CD4-positive, alpha-beta T cell (primary cell): ENCODE measurements at regions not wholly inside any gene's neighbourhood (a gene's known extent, or its start where the extent isn't known, plus 50 kb on each side); places are given as distances from the start of the nearest gene placed in this dataset.

Experiments used
- ATAC-seq: fragments of 200-7000 bp; cut with Tn5 transposase; one replicate; pipeline ENCODE4 v1.10.0; 2022; ENCODE audit warnings: mild to moderate bottlenecking; ENCODE audit not compliant: poor library complexity
- CTCF ChIA-PET: fragments of 350-600 bp; sonication (Branson Sonifier 250); formaldehyde crosslinking; loops from one replicate; lab custom pipeline; 2021; ENCODE audit warnings: antibody characterized with exemption, inconsistent platforms; lab: Charles Lee
- POLR2A ChIA-PET: fragments of 350-600 bp; sonication (Branson Sonifier 250); formaldehyde crosslinking; loops from one replicate; lab custom pipeline; 2021; ENCODE audit warnings: antibody characterized with exemption, inconsistent platforms; lab: Charles Lee
- DNase-seq, 14 experiments: peaks; one replicate each; pipeline ENCODE4 v3.0.0-alpha.2; 2013 to 2020; ENCODE audit warnings: mixed read lengths in 2 of 14
- H3K27ac ChIP-seq, 2 donors: one replicate each; pipeline versions ENCODE4 v1.5.1 to v1.7.0; 2013; ENCODE audit warnings: low read length in 2 of 2, low read depth in 1 of 2, mild to moderate bottlenecking in 1 of 2
- H3K27me3 ChIP-seq, 2 experiments: 1 replicate in 1 of 2; 2 replicates in 1 of 2; pipeline versions ENCODE4 v1.6.1 to v1.7.0; 2013; ENCODE audit warnings: low read length in 2 of 2, control low read depth in 1 of 2, mild to moderate bottlenecking in 1 of 2, moderate library complexity in 1 of 2; ENCODE audit not compliant: insufficient read depth in 2 of 2, control insufficient read depth in 1 of 2
- H3K36me3 ChIP-seq: one replicate; pipeline ENCODE4 v1.6.1; 2013; ENCODE audit warnings: low read length, control low read depth; ENCODE audit not compliant: insufficient read depth
- H3K4me1 ChIP-seq: one replicate; pipeline ENCODE4 v1.6.1; 2013; ENCODE audit warnings: low read length, control low read depth; ENCODE audit not compliant: insufficient read depth
- H3K4me3 ChIP-seq: one replicate; pipeline ENCODE4 v1.5.1; 2013; ENCODE audit warnings: mild to moderate bottlenecking, low read length, moderate library complexity
- H3K9me3 ChIP-seq, 2 experiments: 1 replicate in 1 of 2; 2 replicates in 1 of 2; pipeline versions ENCODE4 v1.6.1 to v1.7.0; 2013; ENCODE audit warnings: low read length in 2 of 2, mild to moderate bottlenecking in 2 of 2, control low read depth in 1 of 2, moderate library complexity in 1 of 2; ENCODE audit not compliant: control insufficient read depth in 1 of 2, insufficient read depth in 1 of 2
- H3K27ac Mint-ChIP-seq: one replicate; pipeline ENCODE4 v1.8.0; 2020; ENCODE audit warnings: mixed read lengths
- H3K27me3 Mint-ChIP-seq: one replicate; pipeline ENCODE4 v1.8.0; 2021; ENCODE audit warnings: mixed read lengths
- H3K36me3 Mint-ChIP-seq: one replicate; pipeline ENCODE4 v1.8.0; 2021; ENCODE audit warnings: low read depth, mixed read lengths
- H3K4me1 Mint-ChIP-seq: one replicate; pipeline ENCODE4 v1.8.0; 2021; ENCODE audit warnings: low read depth, mixed read lengths
- H3K4me3 Mint-ChIP-seq: one replicate; pipeline ENCODE4 v1.8.0; 2020; ENCODE audit warnings: mild to moderate bottlenecking, mixed read lengths
- H3K9me3 Mint-ChIP-seq: one replicate; pipeline ENCODE4 v1.8.0; 2020; ENCODE audit warnings: mixed read lengths
- CTCF ChIP-seq: fragments of 200-600 bp; IDR thresholded peaks from one replicate; pipeline ENCODE4 v1.8.0; 2022; ENCODE audit warnings: antibody characterized with exemption, mild to moderate bottlenecking
- intact Hi-C, 2 experiments: fragments of 100-400 bp; cut with DNase I in 1 of 2; cut with micrococcal nuclease in 1 of 2; formaldehyde crosslinking; loops; one replicate each; pipeline versions ENCODE4 v1.15.1 to v1.9.0; 2023 to 2025; cut with DNase I, micrococcal nuclease

- TF ChIP-seq CTCF, result no peak
- Mint-ChIP-seq H3K9me3 (no peaks in the 10 kb centered on the region), H3K4me3 (no peak overlapping the region), H3K4me1 (peaks cover 13% of the 10 kb centered on the region), H3K36me3 (no peaks in the 10 kb centered on the region), H3K27ac (no peak overlapping the region), H3K27me3 (no peaks in the 10 kb centered on the region)
- ChIA-PET POLR2A (no interaction called here), CTCF (no interaction called here)
- no peaks in the 10 kb centered on the region for H3K4me1 ChIP-seq
- no peaks in the 10 kb centered on the region for H3K27me3 ChIP-seq
- H3K9me3 ChIP-seq, result no peaks in the 10 kb centered on the region
- intact Hi-C loops, result no loop called here
- DNase-seq (no peak), ATAC-seq (no peak)
- no peak overlapping the region for H3K4me3 ChIP-seq
- H3K36me3 ChIP-seq, result no peaks in the 10 kb centered on the region
- no peak overlapping the region for H3K27ac ChIP-seq
Observed at GRCh38 chr12:107560899-107561285, 124.7 kb upstream of the PWP1 start.

- ATAC-seq (peak; percentile 63), DNase-seq (peak in 4 of 14 experiments; percentile 2 to 19 (median 10))
- Histone ChIP-seq H3K27me3 (no peaks in the 10 kb centered on the region), H3K4me3 (no peak overlapping the region), H3K9me3 (no peaks in the 10 kb centered on the region), H3K4me1 (no peaks in the 10 kb centered on the region), H3K36me3 (no peaks in the 10 kb centered on the region), H3K27ac (no peak overlapping the region)
- Mint-ChIP-seq H3K4me3 (no peak overlapping the region), H3K36me3 (no peaks in the 10 kb centered on the region), H3K27ac (peak overlapping the region; percentile 38), H3K4me1 (peaks cover 21% of the 10 kb centered on the region), H3K27me3 (no peaks in the 10 kb centered on the region), H3K9me3 (no peaks in the 10 kb centered on the region)
- intact Hi-C loops, result loop anchor here in 1 of 2 experiments (1.0 kb wide), 1 partner anchor 433 kb away; no protein-coding TSS in a partner anchor
- ChIA-PET CTCF (interaction anchor here (0.9 kb wide), 1 partner anchor 9 kb away, joined by 3 read pairs; no protein-coding TSS in a partner anchor), POLR2A (no interaction called here)
- TF ChIP-seq CTCF, result no peak
Observed at GRCh38 chr12:107564946-107565345, 120.7 kb upstream of the PWP1 start.

- no peaks in the 10 kb centered on the region for H3K9me3 ChIP-seq
- intact Hi-C loops, result loop anchor here in 1 of 2 experiments (1.0 kb wide), 1 partner anchor 433 kb away; no protein-coding TSS in a partner anchor
- no peak overlapping the region for H3K4me3 Mint-ChIP-seq
- peak overlapping the region; percentile 38 for H3K27ac Mint-ChIP-seq
- DNase-seq (no peak), ATAC-seq (no peak)
- no peaks in the 10 kb centered on the region for H3K27me3 ChIP-seq
- no peak overlapping the region for H3K27ac ChIP-seq
- H3K9me3 Mint-ChIP-seq, result no peaks in the 10 kb centered on the region
- H3K4me1 ChIP-seq, result no peaks in the 10 kb centered on the region
- no peaks in the 10 kb centered on the region for H3K27me3 Mint-ChIP-seq
- H3K36me3 ChIP-seq, result no peaks in the 10 kb centered on the region
- H3K4me1 Mint-ChIP-seq, result peaks cover 21% of the 10 kb centered on the region
- H3K36me3 Mint-ChIP-seq, result no peaks in the 10 kb centered on the region
- CTCF ChIA-PET, result interaction anchor here (0.9 kb wide), 1 partner anchor 10 kb away, joined by 3 read pairs; no protein-coding TSS in a partner anchor
- POLR2A ChIA-PET, result no interaction called here
- TF ChIP-seq CTCF, result no peak
- no peak overlapping the region for H3K4me3 ChIP-seq
Observed at GRCh38 chr12:107565551-107565950, 120.0 kb upstream of the PWP1 start.
